ENCODE measurements at regions not wholly inside any gene's neighbourhood (a gene's known extent, or its start where the extent isn't known, plus 50 kb on each side); places are given as distances from the start of the nearest gene placed in this dataset.

DNA sequence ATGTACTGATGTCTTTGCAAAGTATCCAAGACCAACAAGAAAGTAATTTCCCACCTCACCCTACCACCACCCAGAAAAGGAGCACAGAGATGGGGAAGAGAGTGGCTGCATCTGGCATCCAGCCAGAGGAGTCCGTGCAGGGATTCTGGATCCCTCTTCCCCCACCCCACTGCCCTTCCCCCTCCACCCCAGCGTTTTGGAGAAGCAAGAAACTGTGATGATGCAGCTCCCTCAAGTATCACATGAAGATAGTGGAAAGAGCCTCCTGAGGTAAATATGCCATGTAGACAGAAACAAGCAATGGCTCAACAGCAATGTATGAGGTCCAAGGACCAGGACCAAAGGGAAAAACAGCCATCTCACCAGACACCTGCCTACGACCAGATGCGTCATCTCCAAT lies 153.8 kb downstream of the DEPDC1B start:
- DNase-seq (ENCODE audit: low spot score) (no peak), ATAC-seq (ENCODE audit: low read depth) (no peak)
- H3K27me3 ChIP-seq (ENCODE audit: insufficient read depth, poor library complexity, severe bottlenecking) = no peaks in the 10 kb centered on the region
- TF ChIP-seq, protein P1, sequence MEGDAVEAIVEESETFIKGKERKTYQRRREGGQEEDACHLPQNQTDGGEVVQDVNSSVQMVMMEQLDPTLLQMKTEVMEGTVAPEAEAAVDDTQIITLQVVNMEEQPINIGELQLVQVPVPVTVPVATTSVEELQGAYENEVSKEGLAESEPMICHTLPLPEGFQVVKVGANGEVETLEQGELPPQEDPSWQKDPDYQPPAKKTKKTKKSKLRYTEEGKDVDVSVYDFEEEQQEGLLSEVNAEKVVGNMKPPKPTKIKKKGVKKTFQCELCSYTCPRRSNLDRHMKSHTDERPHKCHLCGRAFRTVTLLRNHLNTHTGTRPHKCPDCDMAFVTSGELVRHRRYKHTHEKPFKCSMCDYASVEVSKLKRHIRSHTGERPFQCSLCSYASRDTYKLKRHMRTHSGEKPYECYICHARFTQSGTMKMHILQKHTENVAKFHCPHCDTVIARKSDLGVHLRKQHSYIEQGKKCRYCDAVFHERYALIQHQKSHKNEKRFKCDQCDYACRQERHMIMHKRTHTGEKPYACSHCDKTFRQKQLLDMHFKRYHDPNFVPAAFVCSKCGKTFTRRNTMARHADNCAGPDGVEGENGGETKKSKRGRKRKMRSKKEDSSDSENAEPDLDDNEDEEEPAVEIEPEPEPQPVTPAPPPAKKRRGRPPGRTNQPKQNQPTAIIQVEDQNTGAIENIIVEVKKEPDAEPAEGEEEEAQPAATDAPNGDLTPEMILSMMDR (IDR thresholded peaks at IDR 0.05; ENCODE audit: poor library complexity, severe bottlenecking) = no peak
- H3K9me3 ChIP-seq (ENCODE audit: severe bottlenecking) = no peaks in the 10 kb centered on the region
- H3K4me1 ChIP-seq (ENCODE audit: insufficient read depth, poor library complexity, severe bottlenecking) = no peaks in the 10 kb centered on the region
- no peaks in the 10 kb centered on the region for H3K36me3 ChIP-seq (ENCODE audit: low read depth)
- H3K27ac ChIP-seq (ENCODE audit: poor library complexity, severe bottlenecking) = no peak overlapping the region
- H3K4me3 ChIP-seq (ENCODE audit: severe bottlenecking) = no peak overlapping the region

DNA sequence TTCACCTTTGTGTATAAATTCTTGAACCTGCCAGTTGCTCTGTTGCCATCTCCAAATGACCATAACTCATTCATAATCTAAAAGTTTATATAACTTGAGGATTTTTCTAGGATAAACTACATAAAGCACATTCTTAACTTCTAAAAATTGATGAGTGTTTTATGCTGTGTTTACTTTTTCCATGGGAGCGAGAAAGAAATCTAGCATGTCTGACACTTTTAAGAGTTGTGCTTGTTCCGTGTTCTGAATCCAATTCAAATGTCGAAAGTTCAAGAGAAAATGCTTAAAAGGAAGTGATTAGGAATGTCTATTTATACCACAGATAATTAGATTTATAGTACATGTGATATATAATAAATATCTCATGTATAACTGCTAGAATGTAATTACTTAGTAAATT lies 154.4 kb downstream of the DEPDC1B start:
- no peak for DNase-seq (ENCODE audit: low spot score)
- no peaks in the 10 kb centered on the region for H3K9me3 ChIP-seq (ENCODE audit: severe bottlenecking)
- H3K27ac ChIP-seq (ENCODE audit: poor library complexity, severe bottlenecking) = no peak overlapping the region
- H3K4me1 ChIP-seq (ENCODE audit: insufficient read depth, poor library complexity, severe bottlenecking) = no peaks in the 10 kb centered on the region
- H3K36me3 ChIP-seq (ENCODE audit: low read depth) = no peaks in the 10 kb centered on the region
- ATAC-seq (ENCODE audit: low read depth) = no peak
- TF ChIP-seq, protein P1 (IDR thresholded peaks at IDR 0.05; ENCODE audit: poor library complexity, severe bottlenecking) = no peak
- H3K4me3 ChIP-seq (ENCODE audit: severe bottlenecking) = no peak overlapping the region
- H3K27me3 ChIP-seq (ENCODE audit: insufficient read depth, poor library complexity, severe bottlenecking) = no peaks in the 10 kb centered on the region

DNA sequence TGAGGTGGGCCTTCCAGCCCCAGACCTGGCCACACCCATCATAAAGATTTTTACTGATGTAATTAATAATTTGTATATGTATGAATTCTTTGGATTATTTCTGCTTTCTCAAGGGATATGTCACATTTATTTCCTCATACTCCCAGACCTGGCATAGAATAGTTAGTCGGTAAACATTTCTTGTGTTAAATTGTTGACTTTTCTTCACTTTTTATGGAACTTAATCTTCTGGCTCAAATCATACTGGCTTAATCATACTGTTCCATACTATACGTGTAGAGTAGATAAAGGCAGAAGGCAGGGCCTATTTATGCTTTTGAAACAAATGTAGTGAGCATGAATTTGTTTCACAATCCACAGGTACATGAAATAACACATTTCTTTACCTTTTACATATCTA lies 155.8 kb downstream of the DEPDC1B start:
- Histone ChIP-seq H3K36me3 (ENCODE audit: low read depth) (no peaks in the 10 kb centered on the region), H3K4me1 (ENCODE audit: insufficient read depth, poor library complexity, severe bottlenecking) (no peaks in the 10 kb centered on the region), H3K27me3 (ENCODE audit: insufficient read depth, poor library complexity, severe bottlenecking) (peaks cover 3% of the 10 kb centered on the region), H3K9me3 (ENCODE audit: severe bottlenecking) (no peaks in the 10 kb centered on the region), H3K4me3 (ENCODE audit: severe bottlenecking) (no peak overlapping the region), H3K27ac (ENCODE audit: poor library complexity, severe bottlenecking) (no peak overlapping the region)
- ATAC-seq (ENCODE audit: low read depth) (no peak), DNase-seq (ENCODE audit: low spot score) (no peak)
- TF ChIP-seq, protein P1 (IDR thresholded peaks at IDR 0.05; ENCODE audit: poor library complexity, severe bottlenecking) = no peak

DNA sequence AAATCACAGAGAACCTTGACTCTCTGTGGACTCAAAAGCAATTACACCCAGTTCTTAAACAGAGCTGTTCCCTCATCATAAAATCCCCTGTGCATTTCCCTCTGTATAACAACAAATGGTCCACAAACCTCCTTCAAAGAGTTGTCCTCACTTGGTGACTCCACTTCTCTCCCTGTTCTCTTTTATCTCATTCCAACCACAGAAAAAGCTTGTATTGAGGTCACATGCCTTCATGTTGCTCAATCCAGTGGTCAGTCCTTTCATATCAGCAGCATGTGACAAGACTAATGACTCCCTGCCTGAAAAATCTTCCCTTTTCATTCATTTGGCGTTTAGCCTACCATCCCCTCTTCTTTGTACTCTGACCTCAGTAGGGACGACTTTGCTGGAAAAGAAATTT lies 158.0 kb downstream of the DEPDC1B start:
- Histone ChIP-seq H3K9me3 (ENCODE audit: severe bottlenecking) (peaks cover 2% of the 10 kb centered on the region), H3K27me3 (ENCODE audit: insufficient read depth, poor library complexity, severe bottlenecking) (peaks cover 13% of the 10 kb centered on the region), H3K27ac (ENCODE audit: poor library complexity, severe bottlenecking) (no peak overlapping the region), H3K4me3 (ENCODE audit: severe bottlenecking) (no peak overlapping the region), H3K4me1 (ENCODE audit: insufficient read depth, poor library complexity, severe bottlenecking) (no peaks in the 10 kb centered on the region), H3K36me3 (ENCODE audit: low read depth) (no peaks in the 10 kb centered on the region)
- no peak for ATAC-seq (ENCODE audit: low read depth)
- DNase-seq (ENCODE audit: low spot score) = no peak
- TF ChIP-seq, protein P1 (IDR thresholded peaks at IDR 0.05; ENCODE audit: poor library complexity, severe bottlenecking) = no peak

DNA sequence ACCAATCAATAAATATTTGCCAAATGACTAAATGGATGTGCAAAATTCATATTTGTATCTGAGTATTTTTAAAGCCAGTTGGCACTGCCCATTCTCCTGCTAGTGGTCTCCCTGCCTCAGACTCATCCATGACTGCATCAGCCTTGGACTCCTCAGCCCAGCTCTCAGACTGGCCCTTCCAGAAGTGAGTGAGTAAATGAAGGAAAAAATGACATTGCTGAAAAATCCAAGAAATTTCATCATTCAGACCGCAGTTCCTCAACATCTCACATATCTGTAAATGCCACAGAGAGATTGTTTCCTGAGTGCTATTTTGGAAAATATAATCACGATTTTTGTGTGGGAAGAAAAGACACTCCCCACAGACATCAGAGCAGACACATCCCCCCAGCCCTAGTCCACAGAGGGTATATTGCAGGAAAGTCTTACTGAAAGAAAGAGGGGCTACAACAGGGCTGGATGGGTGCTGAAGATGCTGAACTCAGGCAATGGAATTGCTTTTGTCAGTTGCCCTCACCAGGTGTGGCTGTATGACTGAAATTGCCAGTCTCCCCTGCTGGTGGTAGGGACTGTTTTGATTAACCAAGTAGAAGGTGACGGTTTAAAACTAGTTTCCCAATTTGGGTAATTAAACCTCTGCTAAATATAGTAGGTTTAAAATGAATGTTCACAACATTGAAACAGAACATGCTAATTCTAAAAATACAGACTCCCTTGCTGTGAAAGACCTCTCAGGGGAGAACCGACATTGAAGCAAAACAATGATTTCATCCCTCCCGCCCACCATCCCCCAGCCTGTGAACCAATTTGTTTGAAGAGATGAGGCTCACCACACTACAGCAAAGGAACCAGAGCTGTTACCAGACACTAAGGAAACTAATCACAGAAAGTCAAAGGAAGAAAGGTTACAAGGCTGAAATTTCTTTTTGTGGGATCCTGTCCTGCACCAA lies 158.8 kb downstream of the DEPDC1B start:
- ATAC-seq (ENCODE audit: low read depth) (no peak), DNase-seq (ENCODE audit: low spot score) (no peak)
- Histone ChIP-seq H3K27me3 (ENCODE audit: insufficient read depth, poor library complexity, severe bottlenecking) (peaks cover 13% of the 10 kb centered on the region), H3K9me3 (ENCODE audit: severe bottlenecking) (peaks cover 2% of the 10 kb centered on the region), H3K4me3 (ENCODE audit: severe bottlenecking) (no peak overlapping the region), H3K4me1 (ENCODE audit: insufficient read depth, poor library complexity, severe bottlenecking) (no peaks in the 10 kb centered on the region), H3K27ac (ENCODE audit: poor library complexity, severe bottlenecking) (no peak overlapping the region), H3K36me3 (ENCODE audit: low read depth) (no peaks in the 10 kb centered on the region)
- TF ChIP-seq, protein P1 (IDR thresholded peaks at IDR 0.05; ENCODE audit: poor library complexity, severe bottlenecking) = no peak

Measured in RWPE2 (cell line).